SJCRH30 (cell line): ENCODE measurements at regions not wholly inside any gene's neighbourhood (a gene's known extent, or its start where the extent isn't known, plus 50 kb on each side); places are given as distances from the start of the nearest gene placed in this dataset.
A peak's percentile ranks its signal among the peaks of the same experiment; 100 is the strongest.

Source experiments
- DNase-seq, 2 experiments: peaks; one replicate each; pipeline ENCODE4 v3.0.0-alpha.2; 2015 to 2020
- H3K27ac ChIP-seq: fragments of 250-450 bp; sonication (Bioruptor Pico); 2 replicates; pipeline ENCODE4 v1.5.1; 2020; ENCODE audit warnings: mild to moderate bottlenecking, moderate library complexity
- H3K27me3 ChIP-seq: fragments of 250-450 bp; sonication (Bioruptor Pico); 2 replicates; pipeline ENCODE4 v1.5.1; 2020; ENCODE audit warnings: mild to moderate bottlenecking, moderate library complexity
- H3K36me3 ChIP-seq: fragments of 250-450 bp; sonication (Bioruptor Pico); 2 replicates; pipeline ENCODE4 v1.5.1; 2020; ENCODE audit warnings: mild to moderate bottlenecking, moderate library complexity
- H3K4me1 ChIP-seq: fragments of 250-450 bp; sonication (Bioruptor Pico); 2 replicates; pipeline ENCODE4 v1.5.1; 2020; ENCODE audit warnings: mild to moderate bottlenecking, moderate library complexity
- H3K4me3 ChIP-seq: fragments of 250-450 bp; sonication (Bioruptor Pico); 2 replicates; pipeline ENCODE4 v1.5.1; 2020; ENCODE audit warnings: mild to moderate bottlenecking, moderate library complexity
- H3K9me3 ChIP-seq: fragments of 250-450 bp; sonication (Bioruptor Pico); replicated peaks from 2 replicates; pipeline ENCODE4 v1.5.1; 2020; ENCODE audit warnings: mild to moderate bottlenecking, moderate library complexity

- no peak for DNase-seq
- Histone ChIP-seq H3K4me3 (no peak overlapping the region), H3K27me3 (no peaks in the 10 kb centered on the region; the same call in 1 of the 2 replicates), H3K36me3 (no peaks in the 10 kb centered on the region), H3K4me1 (no peaks in the 10 kb centered on the region), H3K27ac (no peak overlapping the region), H3K9me3 (no peaks in the 10 kb centered on the region)
These were observed 559.5 kb upstream of the SGCD start for GRCh38 chr5:155767470-155767869.

DNA sequence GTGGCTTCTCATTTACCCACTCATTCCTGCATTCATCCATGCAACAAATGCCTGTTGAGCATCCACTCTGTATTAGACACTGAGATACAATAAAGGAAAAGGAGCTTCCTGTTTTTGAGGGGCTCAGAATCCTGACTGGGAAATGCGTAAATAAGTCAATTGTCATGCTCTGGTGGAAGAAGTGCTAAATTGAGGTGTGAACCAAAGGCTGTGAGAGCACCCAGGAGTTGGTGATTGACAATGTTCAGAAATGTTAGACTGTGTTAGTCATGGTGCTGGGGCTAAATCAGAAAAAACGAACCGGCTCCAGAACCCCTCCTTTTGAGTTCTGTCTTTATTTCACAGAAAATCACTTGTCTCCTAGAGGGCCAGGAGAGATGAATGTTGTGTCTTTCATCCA, 558.6 kb upstream of the SGCD start:
- Histone ChIP-seq H3K4me3 (no peak overlapping the region), H3K27ac (no peak overlapping the region), H3K36me3 (no peaks in the 10 kb centered on the region), H3K9me3 (no peaks in the 10 kb centered on the region), H3K4me1 (no peaks in the 10 kb centered on the region), H3K27me3 (no peaks in the 10 kb centered on the region; the same call in 1 of the 2 replicates)
- no peak for DNase-seq

DNA sequence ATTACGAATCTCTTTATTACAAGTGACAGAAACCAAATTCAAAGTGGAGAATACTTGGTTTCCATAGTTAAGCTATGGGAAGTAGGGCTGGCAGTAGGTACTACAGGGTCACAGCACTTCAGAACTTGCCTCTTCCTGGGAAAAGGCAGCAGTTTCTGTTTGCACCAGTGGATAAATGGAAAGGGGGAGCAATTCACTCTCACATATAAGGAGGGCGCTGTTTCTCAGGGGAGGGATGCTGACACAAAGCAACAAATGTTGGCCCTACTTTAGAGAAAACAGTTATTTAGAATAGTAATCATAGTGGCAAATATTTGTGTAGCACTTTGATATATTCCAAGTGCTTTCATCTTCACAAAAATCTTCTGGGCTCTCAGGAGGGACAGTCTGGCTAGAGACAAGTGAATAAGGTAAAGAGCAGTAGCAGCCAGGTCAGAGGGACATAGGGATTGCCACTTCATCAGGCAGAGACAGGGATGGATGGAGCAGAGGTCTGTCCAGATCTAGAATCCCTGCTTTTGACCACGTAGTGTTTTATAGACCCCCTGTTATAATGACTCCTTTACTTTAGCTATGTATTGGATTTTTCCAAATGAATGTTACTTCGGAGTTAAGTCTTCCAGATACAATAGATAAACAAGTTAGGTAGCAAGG, 554.8 kb upstream of the SGCD start:
- Histone ChIP-seq H3K36me3 (no peaks in the 10 kb centered on the region), H3K9me3 (no peaks in the 10 kb centered on the region), H3K27me3 (no peaks in the 10 kb centered on the region; the same call in 1 of the 2 replicates), H3K4me1 (no peaks in the 10 kb centered on the region), H3K27ac (no peak overlapping the region), H3K4me3 (no peak overlapping the region)
- DNase-seq = no peak

DNA sequence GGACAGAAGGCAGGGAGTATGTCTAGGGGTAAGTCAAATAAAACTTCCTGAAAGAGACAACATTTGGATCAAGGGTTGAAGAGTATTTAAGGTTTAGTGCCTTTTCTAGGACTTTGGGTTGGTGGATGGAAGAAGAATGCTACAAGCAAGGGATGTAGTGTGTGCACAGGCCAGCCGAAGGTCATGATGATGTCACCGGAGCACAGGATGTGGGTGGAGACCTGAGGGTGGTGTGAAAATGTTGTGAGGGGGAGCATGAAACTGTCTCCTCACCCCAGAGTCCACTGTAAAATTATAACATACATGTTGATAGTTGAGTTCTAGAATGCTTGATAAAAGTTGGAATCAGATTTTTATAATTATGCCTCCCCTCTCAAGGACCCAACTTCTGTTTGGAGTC, 553.3 kb upstream of the SGCD start:
- no peaks in the 10 kb centered on the region for H3K27me3 ChIP-seq
- H3K36me3 ChIP-seq = no peaks in the 10 kb centered on the region
- no peak overlapping the region for H3K4me3 ChIP-seq
- no peaks in the 10 kb centered on the region for H3K4me1 ChIP-seq
- DNase-seq = no peak
- no peak overlapping the region for H3K27ac ChIP-seq
- no peaks in the 10 kb centered on the region for H3K9me3 ChIP-seq

- H3K27ac ChIP-seq = no peak overlapping the region
- no peak overlapping the region for H3K4me3 ChIP-seq
- DNase-seq = no peak
- H3K27me3 ChIP-seq = no peaks in the 10 kb centered on the region
- no peaks in the 10 kb centered on the region for H3K4me1 ChIP-seq
- no peaks in the 10 kb centered on the region for H3K36me3 ChIP-seq
- H3K9me3 ChIP-seq = no peaks in the 10 kb centered on the region
These were observed 546.7 kb upstream of the SGCD start for GRCh38 chr5:155780260-155780659.

DNA sequence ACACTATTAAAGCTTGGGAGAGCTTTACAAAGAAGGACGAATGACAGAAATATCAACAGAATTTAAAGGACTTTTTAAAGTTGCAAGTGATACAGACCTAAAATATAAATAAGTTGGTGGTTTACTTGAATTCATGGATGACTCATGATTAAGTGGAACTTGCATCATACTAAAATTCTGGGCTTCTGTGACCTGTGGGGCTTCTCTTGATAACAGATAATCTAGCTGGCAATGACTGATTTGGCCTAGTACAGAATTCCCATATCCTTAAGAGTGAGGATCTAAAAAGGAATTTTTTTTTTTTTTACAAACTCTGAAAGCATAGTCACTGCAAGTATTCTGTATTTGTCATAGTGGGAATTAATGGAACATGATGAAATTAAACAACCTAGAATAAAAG, 543.7 kb upstream of the SGCD start:
- Histone ChIP-seq H3K27me3 (no peaks in the 10 kb centered on the region), H3K36me3 (no peaks in the 10 kb centered on the region), H3K4me3 (no peak overlapping the region), H3K27ac (no peak overlapping the region), H3K9me3 (no peaks in the 10 kb centered on the region), H3K4me1 (no peaks in the 10 kb centered on the region)
- no peak for DNase-seq

DNA sequence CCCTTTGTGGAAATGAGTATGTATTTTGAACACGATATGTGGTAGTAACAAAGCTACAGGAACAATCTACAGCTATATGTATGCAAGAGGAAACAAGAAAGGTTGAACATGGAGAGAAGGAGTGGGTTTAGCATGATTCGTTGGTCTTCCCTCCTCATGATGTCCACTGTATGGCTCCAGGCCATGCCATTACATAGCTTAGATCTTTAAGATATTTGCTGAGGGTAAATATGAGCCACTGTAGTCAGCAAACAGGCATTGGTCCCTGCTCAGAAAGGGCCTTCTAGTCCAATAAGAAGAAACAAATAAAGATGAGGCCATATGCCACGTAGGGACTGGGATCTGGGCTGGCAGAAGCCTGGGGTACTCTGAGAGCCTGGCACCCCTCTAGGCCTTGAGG, 543.2 kb upstream of the SGCD start:
- Histone ChIP-seq H3K27ac (no peak overlapping the region), H3K27me3 (no peaks in the 10 kb centered on the region), H3K36me3 (no peaks in the 10 kb centered on the region), H3K4me1 (no peaks in the 10 kb centered on the region), H3K9me3 (no peaks in the 10 kb centered on the region), H3K4me3 (no peak overlapping the region)
- no peak for DNase-seq

DNA sequence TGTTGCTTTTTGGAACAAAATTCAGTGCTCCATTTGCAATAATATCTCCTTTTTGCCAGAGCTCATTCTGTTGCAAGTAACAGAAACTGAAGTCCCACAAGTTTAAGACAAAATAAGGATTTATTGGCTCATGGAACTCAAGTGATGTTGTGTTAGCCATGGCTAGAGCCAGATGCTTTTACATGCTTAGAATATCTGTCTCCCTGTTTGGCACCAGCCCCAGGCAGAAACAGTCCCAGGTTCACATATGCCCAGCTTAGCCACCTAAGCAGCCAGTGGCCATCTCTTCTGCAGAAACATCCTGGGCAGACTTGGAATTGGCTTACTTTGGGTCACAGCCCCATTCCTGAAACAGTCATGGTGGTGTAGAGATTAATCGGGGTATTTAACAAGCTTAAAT, 540.9 kb upstream of the SGCD start:
- 0 out of 2 replicates have a peak, but pooled peaks cover 3% of the 10 kb centered on the region for H3K27me3 ChIP-seq
- H3K4me1 ChIP-seq = no peaks in the 10 kb centered on the region

DNA sequence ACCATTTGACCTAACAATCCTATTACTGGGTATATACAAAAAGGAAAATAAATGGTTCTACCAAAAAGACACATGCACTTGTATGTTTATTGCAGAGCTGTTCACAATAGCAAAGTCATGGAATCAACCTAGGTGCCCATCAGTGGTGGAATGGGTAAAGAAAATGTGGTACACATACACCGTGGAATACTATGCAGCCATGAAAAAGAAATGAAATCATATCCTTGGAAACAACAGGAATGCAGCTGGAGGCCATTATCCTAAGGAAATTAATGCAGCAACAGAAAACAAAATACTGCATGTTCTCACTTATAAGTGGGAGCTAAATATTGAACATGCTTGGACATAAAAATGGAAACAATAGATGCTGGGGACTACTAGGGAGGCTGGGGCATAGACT, 534.1 kb upstream of the SGCD start:
- H3K27ac ChIP-seq = no peak overlapping the region
- H3K4me3 ChIP-seq = no peak overlapping the region
- no peaks in the 10 kb centered on the region for H3K36me3 ChIP-seq
- DNase-seq = no peak
- H3K9me3 ChIP-seq = peaks cover 13% of the 10 kb centered on the region
- 0 out of 2 replicates have a peak, but pooled peaks cover 3% of the 10 kb centered on the region for H3K27me3 ChIP-seq
- H3K4me1 ChIP-seq = no peaks in the 10 kb centered on the region

More for the DNA sequence above, 540.9 kb upstream of the SGCD start:
- Histone ChIP-seq H3K4me3 (no peak overlapping the region), H3K9me3 (no peaks in the 10 kb centered on the region), H3K36me3 (no peaks in the 10 kb centered on the region), H3K27ac (no peak overlapping the region)
- DNase-seq = no peak

DNA sequence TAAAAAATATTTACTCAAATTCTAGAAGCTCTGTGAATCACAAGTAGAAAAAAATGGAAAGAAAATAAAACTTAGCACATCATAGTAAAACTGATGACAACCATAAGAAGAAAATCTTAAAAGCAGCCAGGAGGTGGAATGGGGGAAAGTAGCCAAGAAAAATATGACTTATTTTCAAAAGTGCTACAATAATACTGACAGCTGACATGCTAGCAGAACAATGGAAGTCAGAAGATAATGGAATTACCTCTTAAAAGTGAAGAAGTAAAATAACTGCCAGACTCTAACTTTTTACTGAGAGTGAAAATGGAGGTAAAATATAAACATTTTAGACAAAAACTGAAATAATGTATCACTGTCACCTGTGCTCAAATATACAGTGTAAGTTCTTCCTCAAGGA, 532.2 kb upstream of the SGCD start:
- peak in 1 of 2 experiments; percentile 3 for DNase-seq

GRCh38 chr5:155799308-155799707, 527.7 kb upstream of the SGCD start:
- no peaks in the 10 kb centered on the region for H3K27me3 ChIP-seq
- no peak for DNase-seq
- no peaks in the 10 kb centered on the region for H3K4me1 ChIP-seq
- H3K4me3 ChIP-seq = no peak overlapping the region
- peaks cover 11% of the 10 kb centered on the region for H3K9me3 ChIP-seq
- no peak overlapping the region for H3K27ac ChIP-seq
- H3K36me3 ChIP-seq = no peaks in the 10 kb centered on the region

More for the DNA sequence above, 532.2 kb upstream of the SGCD start:
- Histone ChIP-seq H3K4me3 (no peak overlapping the region), H3K27ac (no peak overlapping the region), H3K4me1 (no peaks in the 10 kb centered on the region), H3K27me3 (no peaks in the 10 kb centered on the region), H3K9me3 (peaks cover 13% of the 10 kb centered on the region), H3K36me3 (no peaks in the 10 kb centered on the region)

- Histone ChIP-seq H3K4me3 (no peak overlapping the region), H3K9me3 (no peaks in the 10 kb centered on the region), H3K36me3 (no peaks in the 10 kb centered on the region), H3K27ac (no peak overlapping the region), H3K27me3 (0 out of 2 replicates have a peak, but pooled peaks cover 4% of the 10 kb centered on the region), H3K4me1 (no peaks in the 10 kb centered on the region)
- no peak for DNase-seq
These were observed 518.9 kb upstream of the SGCD start for GRCh38 chr5:155807884-155808576.

GRCh38 chr5:155815248-155815647, 511.7 kb upstream of the SGCD start:
- no peaks in the 10 kb centered on the region for H3K9me3 ChIP-seq
- no peaks in the 10 kb centered on the region for H3K4me1 ChIP-seq
- H3K36me3 ChIP-seq = no peaks in the 10 kb centered on the region
- H3K4me3 ChIP-seq = no peak overlapping the region
- peaks cover 1% of the 10 kb centered on the region; the same call in 1 of the 2 replicates for H3K27me3 ChIP-seq
- no peak for DNase-seq
- H3K27ac ChIP-seq = no peak overlapping the region

GRCh38 chr5:155822177-155822576, 504.8 kb upstream of the SGCD start:
- Histone ChIP-seq H3K27me3 (no peaks in the 10 kb centered on the region), H3K4me1 (no peaks in the 10 kb centered on the region), H3K4me3 (no peak overlapping the region), H3K36me3 (no peaks in the 10 kb centered on the region), H3K9me3 (no peaks in the 10 kb centered on the region), H3K27ac (no peak overlapping the region)
- no peak for DNase-seq

DNA sequence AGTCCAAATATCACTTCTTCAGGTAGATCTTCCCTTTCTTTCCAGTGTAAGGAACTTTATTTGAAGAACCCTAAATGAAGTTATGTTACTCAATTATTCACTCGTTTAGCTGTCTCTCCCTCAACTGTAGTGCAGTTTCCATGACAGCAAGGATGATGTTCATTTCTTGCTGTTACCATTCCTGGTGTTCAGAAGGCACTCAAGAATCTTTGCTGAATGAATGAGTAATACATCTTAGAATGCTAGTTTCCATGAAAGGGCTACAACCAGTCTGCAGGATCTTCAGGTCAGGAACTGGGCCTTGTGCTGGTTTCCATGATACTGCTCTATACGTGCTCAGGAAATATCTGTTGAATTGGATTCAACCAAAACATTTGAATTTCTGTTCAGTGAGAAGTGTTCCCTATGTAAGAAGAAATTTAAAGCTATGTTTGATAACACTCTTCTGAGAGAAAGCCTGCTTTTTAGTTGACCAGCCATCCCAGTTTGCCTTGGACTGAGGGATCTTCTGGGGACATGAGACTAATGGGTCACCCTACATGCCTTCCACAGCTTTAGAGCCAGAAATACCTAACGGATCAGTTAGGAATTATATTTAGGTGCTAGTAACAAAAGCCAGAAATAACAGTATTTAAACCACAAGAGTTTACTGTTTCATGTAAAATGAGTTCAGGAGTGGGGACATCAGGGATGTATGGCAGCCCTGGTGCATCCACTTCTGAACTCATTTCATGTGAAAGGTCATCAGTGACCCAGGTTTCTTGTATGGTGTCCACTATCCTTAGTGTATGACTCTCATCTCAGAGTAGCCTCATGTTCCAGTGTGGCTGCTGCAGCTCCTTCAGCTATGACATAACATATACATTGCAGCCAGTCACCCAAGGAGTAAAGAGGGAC, 500.1 kb upstream of the SGCD start:
- no peaks in the 10 kb centered on the region for H3K4me1 ChIP-seq
- H3K9me3 ChIP-seq = no peaks in the 10 kb centered on the region
- H3K36me3 ChIP-seq = no peaks in the 10 kb centered on the region
- H3K4me3 ChIP-seq = no peak overlapping the region
- no peak for DNase-seq
- no peak overlapping the region for H3K27ac ChIP-seq
- no peaks in the 10 kb centered on the region; the same call in 1 of the 2 replicates for H3K27me3 ChIP-seq
